GM21723 (cell line): ENCODE measurements at regions not wholly inside any gene's neighbourhood (a gene's known extent, or its start where the extent isn't known, plus 50 kb on each side); places are given as distances from the start of the nearest gene placed in this dataset.
"Not testable (repeated sequence)": the region's sequence is repeated elsewhere in the genome, so short reads cannot be mapped to it uniquely, and the experiment has no call there.

Source experiments
- ATAC-seq: cut with Tn5 transposase; IDR thresholded peaks from one replicate; pipeline ENCODE4 v1.9.1; 2021; ENCODE audit warnings: mild to moderate bottlenecking, moderate library complexity; ENCODE audit not compliant: unreplicated experiment

DNA sequence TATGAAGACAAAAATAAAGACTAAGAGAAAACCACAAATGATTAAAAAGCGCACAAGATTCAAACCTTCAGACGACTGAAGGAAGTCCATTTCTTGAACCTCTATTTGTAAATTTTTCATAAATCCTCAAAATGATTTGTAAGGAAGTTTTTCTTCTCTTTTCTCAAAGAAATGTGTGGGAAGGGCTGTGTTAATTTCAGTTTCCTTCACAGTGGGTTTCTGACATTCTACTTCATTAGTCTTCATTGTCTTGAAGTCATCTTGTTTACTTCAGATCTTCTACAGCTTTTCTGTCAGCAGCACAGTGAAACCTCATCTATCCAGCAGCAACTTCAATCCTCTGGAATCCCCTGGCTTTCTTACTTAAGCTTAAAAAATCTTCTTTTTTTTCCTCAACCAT, 87.6 kb upstream of the MYLIP start:
- ATAC-seq: no peak

- no peak for ATAC-seq
These were observed 88.3 kb upstream of the MYLIP start for GRCh38 chr6:16040628-16040974.

GRCh38 chr6:16039892-16040627, 88.8 kb upstream of the MYLIP start:
- ATAC-seq: not testable (repeated sequence)

DNA sequence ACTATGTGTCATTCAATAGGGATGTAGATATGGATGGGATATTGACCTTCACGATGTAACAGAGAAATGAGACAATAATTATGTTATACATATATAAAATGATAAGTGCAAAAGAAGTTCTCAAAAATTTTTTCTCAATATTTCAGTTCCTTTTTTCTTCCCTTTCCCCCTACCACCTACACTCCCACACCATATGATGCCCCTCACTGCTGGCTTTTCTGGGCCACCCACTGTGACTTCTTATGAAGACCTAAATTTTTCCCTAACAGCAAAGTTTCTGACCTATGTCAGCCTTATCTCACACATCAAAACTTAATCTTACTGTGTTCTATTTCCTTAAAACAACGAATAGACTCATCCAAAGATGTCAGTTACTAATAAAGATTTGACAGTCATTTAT, 89.9 kb upstream of the MYLIP start:
- no peak for ATAC-seq

- no peak for ATAC-seq
These were observed 93.3 kb upstream of the MYLIP start for GRCh38 chr6:16035488-16036080.

GRCh38 chr6:16033214-16033613, 95.7 kb upstream of the MYLIP start:
- ATAC-seq: no peak

DNA sequence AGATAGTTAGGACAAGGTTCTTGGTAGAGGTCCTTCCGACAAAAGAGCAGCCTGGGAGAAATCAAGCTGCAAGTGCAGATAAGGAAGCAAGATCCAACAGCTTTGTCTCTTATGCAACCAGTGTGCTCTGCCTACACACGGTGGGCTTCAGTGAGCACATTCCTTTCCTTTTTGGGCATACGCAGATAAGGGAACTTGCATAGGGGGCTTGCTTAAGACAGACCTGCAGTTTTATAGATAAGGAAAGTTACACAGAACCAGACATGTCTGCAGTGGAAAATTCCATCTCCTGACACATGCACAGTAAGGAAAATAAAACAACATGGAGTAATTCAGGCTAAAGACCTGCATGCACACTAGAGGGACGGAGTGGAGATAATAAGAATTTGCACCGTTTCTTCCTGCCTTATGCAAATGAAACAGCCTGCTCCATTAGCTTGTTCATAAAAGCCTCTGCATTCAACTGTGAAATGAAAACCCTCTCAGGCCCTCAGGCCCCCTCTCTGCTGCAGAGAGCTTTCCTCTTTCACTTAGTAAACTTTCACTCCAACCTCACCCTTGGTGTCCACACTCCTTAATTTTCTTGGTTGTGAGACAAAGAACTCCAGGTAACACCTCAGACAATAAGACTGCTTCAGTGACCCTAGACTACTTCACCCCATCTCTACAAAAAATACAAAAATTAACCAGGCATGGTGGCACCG, 97.5 kb upstream of the MYLIP start:
- no peak for ATAC-seq

DNA sequence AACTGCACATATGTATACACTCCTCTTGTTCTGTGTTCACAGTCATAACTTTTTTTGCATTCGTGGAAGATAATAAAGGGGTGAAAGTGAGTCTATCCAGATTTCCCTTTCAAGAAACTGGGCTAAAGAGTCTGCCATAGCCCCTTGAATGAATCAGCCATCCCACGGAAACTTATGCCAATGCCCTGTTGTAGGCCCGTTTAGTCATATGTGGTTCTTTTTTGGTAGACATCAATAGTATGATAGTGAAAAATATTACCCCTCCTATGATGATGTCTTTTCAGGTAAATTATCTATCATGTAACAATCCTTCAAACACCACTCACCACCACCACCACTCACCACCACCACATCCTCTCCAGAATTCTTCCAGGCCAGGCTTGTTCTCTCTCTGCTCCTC, 99.9 kb upstream of the MYLIP start:
- ATAC-seq: no peak

- ATAC-seq: no peak
These were observed 108.6 kb upstream of the MYLIP start for GRCh38 chr6:16020259-16020658.

DNA sequence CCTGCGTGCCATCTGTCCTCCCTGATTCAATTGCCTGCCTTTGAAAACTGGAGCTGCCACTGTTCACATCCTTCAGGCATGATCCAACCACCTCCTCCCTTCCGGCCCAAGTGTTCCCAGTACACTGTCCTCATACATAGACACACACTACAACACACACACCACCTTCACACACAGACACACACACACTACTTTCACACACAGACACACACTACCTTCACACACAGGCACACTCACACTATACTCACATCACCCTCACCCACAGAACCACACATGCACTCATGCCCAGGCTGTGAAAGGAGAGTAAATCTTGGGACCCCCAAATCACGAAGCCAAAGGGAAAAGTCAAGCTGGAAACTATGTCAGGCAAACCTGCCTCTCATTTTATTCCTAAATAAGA, 109.4 kb upstream of the MYLIP start:
- no peak for ATAC-seq

GRCh38 chr6:16018626-16019025, 110.3 kb upstream of the MYLIP start:
- ATAC-seq: no peak

GRCh38 chr6:16014325-16014724, 114.6 kb upstream of the MYLIP start:
- ATAC-seq: not testable (repeated sequence)

GRCh38 chr6:16007146-16007545, 121.7 kb upstream of the MYLIP start:
- no peak for ATAC-seq

- ATAC-seq: no peak
These were observed 122.2 kb upstream of the MYLIP start for GRCh38 chr6:16006681-16007080.

GRCh38 chr6:16004934-16005679, 123.8 kb upstream of the MYLIP start:
- no peak for ATAC-seq

DNA sequence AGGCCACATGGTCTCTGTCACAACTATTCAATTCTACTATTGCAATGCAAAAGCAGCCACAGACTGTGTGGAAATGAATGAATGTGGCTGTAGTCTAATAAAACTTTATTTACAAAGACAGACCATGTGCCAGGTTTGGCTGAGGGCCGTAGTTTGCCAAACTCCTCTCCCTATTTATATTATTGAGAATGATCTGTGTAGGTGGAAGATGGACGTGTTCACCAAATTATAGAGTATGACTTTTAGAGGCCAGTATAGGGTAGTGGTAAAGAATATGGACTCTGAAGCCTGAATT, 125.7 kb upstream of the MYLIP start:
- ATAC-seq: no peak

GRCh38 chr6:16002332-16003196, 126.3 kb upstream of the MYLIP start:
- ATAC-seq: no peak

- ATAC-seq: no peak
These were observed 127.7 kb upstream of the MYLIP start for GRCh38 chr6:16001158-16001557.

- no peak for ATAC-seq
These were observed 129.7 kb upstream of the MYLIP start for GRCh38 chr6:15999201-15999600.

- no peak for ATAC-seq
These were observed 131.1 kb upstream of the MYLIP start for GRCh38 chr6:15997586-15998388.
